Left ventricle myocardium inferior (tissue), 1 donor: ENCODE measurements at regions not wholly inside any gene's neighbourhood (a gene's known extent, or its start where the extent isn't known, plus 50 kb on each side); places are given as distances from the start of the nearest gene placed in this dataset.
A peak's percentile ranks its signal among the peaks of the same experiment; 100 is the strongest.
"Not testable (repeated sequence)": the region's sequence is repeated elsewhere in the genome, so short reads cannot be mapped to it uniquely, and the experiment has no call there.

Experiments
- DNase-seq: peaks from one replicate; pipeline ENCODE4 v3.0.0-alpha.2; 2020
- H3K27ac ChIP-seq: fragments of 200-600 bp; replicated peaks from 2 replicates; pipeline ENCODE4 v1.8.0; 2021
- H3K27me3 ChIP-seq: fragments of 200-600 bp; 2 replicates; pipeline ENCODE4 v1.8.0; 2021; ENCODE audit warnings: low read depth
- H3K36me3 ChIP-seq: fragments of 200-600 bp; 2 replicates; pipeline ENCODE4 v1.8.0; 2021
- H3K4me1 ChIP-seq: fragments of 200-600 bp; 2 replicates; pipeline ENCODE4 v1.8.0; 2021
- H3K4me3 ChIP-seq: fragments of 200-600 bp; 2 replicates; pipeline ENCODE4 v1.8.0; 2021; ENCODE audit warnings: mild to moderate bottlenecking, moderate library complexity
- H3K9me3 ChIP-seq: fragments of 200-600 bp; replicated peaks from 2 replicates; pipeline ENCODE4 v1.8.0; 2021
- intact Hi-C: fragments of 100-400 bp; cut with micrococcal nuclease; formaldehyde crosslinking; loops from one replicate; pipeline ENCODE4 v1.11.0; 2022
- TF ChIP-seq, protein P1 (sequence below): fragments of 200-600 bp; IDR thresholded peaks from 2 replicates; pipeline ENCODE4 v1.8.0; 2021; ENCODE audit warnings: antibody characterized with exemption, mild to moderate bottlenecking, borderline replicate concordance
- donor health status: DM: no; HTN: yes; CAD: no; lungs with severe emphysema.

DNA sequence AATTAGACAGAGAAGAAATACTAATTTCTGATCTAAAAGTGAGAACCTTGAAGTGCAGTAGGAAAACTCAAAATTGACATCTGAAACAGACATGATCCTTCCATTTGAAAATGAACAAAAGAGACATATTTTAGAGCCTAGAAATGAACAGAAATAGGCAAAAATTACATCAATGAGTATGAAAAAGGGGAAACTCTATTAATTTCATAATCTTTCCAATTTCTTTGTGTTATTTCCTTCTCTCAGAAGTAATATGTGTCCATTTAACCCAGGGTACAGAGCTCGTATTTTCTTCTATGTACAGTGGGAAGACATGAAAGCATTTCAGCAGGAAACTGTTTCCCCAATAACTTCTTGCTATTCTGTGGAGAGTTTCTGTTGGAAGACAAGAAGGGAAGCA is 263.1 kb downstream of the CGGBP1 start:
- intact Hi-C loops = no loop called here
- TF ChIP-seq, protein P1, sequence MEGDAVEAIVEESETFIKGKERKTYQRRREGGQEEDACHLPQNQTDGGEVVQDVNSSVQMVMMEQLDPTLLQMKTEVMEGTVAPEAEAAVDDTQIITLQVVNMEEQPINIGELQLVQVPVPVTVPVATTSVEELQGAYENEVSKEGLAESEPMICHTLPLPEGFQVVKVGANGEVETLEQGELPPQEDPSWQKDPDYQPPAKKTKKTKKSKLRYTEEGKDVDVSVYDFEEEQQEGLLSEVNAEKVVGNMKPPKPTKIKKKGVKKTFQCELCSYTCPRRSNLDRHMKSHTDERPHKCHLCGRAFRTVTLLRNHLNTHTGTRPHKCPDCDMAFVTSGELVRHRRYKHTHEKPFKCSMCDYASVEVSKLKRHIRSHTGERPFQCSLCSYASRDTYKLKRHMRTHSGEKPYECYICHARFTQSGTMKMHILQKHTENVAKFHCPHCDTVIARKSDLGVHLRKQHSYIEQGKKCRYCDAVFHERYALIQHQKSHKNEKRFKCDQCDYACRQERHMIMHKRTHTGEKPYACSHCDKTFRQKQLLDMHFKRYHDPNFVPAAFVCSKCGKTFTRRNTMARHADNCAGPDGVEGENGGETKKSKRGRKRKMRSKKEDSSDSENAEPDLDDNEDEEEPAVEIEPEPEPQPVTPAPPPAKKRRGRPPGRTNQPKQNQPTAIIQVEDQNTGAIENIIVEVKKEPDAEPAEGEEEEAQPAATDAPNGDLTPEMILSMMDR = no peak
- peaks cover 44% of the 10 kb centered on the region for H3K27me3 ChIP-seq
- peak overlapping the region; percentile 8 for H3K27ac ChIP-seq
- H3K4me1 ChIP-seq = peaks cover 13% of the 10 kb centered on the region
- H3K36me3 ChIP-seq = no peaks in the 10 kb centered on the region
- no peak for DNase-seq
- H3K9me3 ChIP-seq = no peaks in the 10 kb centered on the region
- no peak overlapping the region for H3K4me3 ChIP-seq

DNA sequence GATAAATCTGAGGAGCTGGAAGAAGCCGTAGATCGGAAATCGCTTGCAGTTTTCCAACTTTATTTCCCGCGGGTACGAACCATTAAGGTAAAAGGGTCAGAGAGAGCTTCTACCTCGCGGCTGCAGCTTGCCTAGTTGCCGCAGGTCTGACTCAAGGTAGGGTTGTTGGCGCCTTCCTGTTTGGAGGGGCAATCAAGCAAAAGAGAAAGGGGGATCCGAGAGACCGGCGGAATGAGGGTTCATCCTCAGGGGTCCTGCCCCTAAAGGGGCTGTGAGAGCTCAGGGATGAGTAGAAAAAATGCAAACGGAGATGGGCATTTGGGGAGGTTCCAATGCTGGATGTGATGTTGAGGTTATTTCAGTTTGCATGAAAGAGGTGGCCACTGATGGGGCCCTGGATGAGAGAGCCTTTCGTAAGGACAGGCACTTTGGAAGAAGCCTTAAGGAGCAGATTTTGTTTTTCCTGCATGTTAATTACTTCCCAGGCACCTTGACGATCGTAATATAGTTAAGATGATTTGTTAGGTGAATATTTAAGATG is 265.4 kb downstream of the CGGBP1 start:
- TF ChIP-seq, protein P1 = no peak
- H3K27me3 ChIP-seq = peaks cover 63% of the 10 kb centered on the region
- intact Hi-C loops = no loop called here
- H3K4me3 ChIP-seq = peak overlapping the region; percentile 64
- no peaks in the 10 kb centered on the region for H3K9me3 ChIP-seq
- H3K36me3 ChIP-seq = no peaks in the 10 kb centered on the region
- DNase-seq = no peak
- peak overlapping the region; percentile 46 for H3K27ac ChIP-seq
- H3K4me1 ChIP-seq = peaks cover 13% of the 10 kb centered on the region

DNA sequence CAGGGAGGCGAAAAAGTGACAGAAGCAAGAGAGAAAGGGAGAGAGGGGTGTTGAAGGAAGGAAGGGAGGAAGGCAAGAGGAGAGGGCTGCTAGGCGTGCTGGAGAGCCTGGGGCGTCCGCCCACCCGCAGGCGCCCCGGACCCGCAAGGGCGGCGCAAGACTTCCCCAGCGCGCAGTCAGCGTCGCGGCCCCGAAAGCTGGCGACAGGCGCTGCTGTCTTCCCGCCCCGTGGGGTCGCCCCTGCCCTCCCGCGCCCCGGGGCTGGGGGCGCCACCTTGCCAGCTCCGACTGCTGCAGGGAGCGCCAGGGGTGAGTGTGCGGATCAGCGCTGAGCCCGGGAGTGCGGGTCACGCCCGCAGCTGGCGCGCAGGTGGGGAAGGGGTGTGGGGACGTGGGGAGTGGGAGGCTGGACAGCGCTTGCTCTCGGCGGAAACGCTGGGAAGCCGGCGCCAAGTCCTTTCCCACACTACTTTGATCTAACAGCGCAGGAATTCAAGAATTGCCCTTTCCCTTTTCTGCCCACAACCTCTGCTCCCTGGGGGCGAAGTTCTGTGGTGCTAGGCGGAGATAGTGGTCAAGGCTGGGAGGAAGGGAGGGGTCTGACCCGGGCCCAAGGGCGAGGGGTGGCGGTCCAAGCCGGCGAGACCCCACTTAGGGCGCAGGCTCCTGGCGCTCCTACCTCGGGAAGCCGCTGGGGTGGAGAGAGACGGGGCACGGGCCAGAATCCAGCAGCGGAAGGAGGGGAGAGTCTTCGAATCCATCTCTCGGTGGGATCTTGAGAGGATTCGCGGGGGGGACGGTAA is 266.1 kb downstream of the CGGBP1 start, which contains the start of gene HTR1F:
Gene HTR1F (plus strand): TSS at position 173 of the 803 bp plus-strand sequence.
- no peak for DNase-seq
- Histone ChIP-seq H3K27me3 (peaks cover 63% of the 10 kb centered on the region), H3K27ac (peak within 1 kb of the TSS; percentile 46), H3K9me3 (no peaks in the 10 kb centered on the region), H3K4me1 (peaks cover 13% of the 10 kb centered on the region), H3K36me3 (no peaks in the 10 kb centered on the region), H3K4me3 (peak within 1 kb of the TSS; percentile 64)
- intact Hi-C loops = no loop called here
- TF ChIP-seq, protein P1 = no peak

DNA sequence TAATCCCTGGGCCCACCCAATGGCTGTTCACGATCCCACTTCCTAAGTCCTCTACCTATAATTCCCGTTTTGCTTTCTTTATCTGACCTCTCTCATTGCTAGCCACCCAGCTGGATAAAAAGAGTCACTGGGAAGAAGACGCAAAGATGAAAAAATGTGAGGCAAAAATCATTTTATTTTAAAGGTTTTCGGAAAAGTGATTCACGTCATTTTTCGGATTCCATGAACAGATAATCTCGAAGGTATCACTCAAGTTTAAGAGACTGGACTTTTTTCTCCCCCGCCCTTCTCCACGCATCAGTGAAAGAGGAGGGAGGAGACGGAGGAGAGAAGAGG is 266.6 kb downstream of the CGGBP1 start:
- H3K36me3 ChIP-seq = no peaks in the 10 kb centered on the region
- TF ChIP-seq, protein P1 = no peak
- H3K4me3 ChIP-seq = peak overlapping the region; percentile 64
- DNase-seq = no peak
- intact Hi-C loops = no loop called here
- peak overlapping the region; percentile 46 for H3K27ac ChIP-seq
- H3K9me3 ChIP-seq = no peaks in the 10 kb centered on the region
- peaks cover 13% of the 10 kb centered on the region for H3K4me1 ChIP-seq
- peaks cover 63% of the 10 kb centered on the region for H3K27me3 ChIP-seq

DNA sequence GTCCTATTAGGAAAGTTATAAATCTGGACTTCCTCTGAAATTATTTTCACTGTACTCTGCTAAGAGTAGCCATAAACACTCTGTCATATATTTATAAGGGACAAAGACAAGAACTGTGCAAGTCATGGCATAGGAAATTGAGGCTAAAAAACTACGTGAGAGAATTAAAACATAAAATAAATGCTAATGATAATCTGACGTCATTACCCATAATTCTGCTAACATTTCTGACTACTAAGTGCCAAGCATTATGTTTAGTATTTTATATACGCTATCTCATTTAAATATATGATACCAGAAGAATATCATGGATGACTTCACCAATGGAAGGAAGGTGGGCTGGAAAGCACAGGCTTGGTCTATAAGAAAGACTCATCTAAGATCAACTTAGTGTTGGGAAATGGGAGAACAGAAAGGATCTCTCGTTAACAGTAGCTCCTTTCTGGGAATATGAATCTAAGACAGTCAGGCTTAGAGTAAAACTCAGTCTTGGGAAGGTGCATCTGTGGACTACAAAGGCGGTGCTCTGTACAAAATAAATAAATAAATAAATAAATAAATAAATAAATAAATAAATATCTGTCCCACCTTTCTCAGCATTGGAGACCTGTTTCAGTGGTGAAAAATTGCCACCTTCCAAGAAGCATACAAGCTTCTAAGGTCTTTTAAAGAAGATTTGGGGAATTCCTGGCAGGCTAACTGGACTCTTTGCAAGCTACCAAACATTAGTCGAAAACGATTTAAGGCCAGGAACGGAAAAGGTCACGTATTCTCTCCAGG is 267.4 kb downstream of the CGGBP1 start:
- DNase-seq = no peak
- H3K4me1 ChIP-seq = peaks cover 13% of the 10 kb centered on the region
- peaks cover 63% of the 10 kb centered on the region for H3K27me3 ChIP-seq
- intact Hi-C loops = no loop called here
- no peaks in the 10 kb centered on the region for H3K9me3 ChIP-seq
- TF ChIP-seq, protein P1 = no peak
- H3K27ac ChIP-seq = peak overlapping the region; percentile 46
- peak overlapping the region; percentile 64 for H3K4me3 ChIP-seq
- no peaks in the 10 kb centered on the region for H3K36me3 ChIP-seq

DNA sequence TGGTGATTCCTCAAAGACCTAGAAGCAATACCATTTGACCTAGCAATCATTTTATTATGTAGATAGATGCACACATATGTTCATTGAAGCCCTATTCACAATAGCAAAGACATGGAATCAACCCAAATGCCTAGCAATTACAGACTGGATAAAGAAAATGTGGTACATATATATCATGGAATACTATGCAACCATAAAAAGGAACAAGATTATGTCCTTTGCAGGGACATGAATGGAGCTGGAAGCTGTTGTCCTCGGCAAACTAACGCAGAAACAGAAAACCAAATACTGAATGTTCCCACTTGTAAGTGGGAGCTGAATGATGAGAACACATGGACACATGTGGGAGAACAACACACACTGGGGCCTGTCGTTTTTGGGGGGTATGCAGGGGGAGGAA is 269.8 kb downstream of the CGGBP1 start:
- H3K27ac ChIP-seq, H3K4me3 ChIP-seq, intact Hi-C loops, H3K9me3 ChIP-seq, H3K36me3 ChIP-seq, DNase-seq: not testable (repeated sequence)
- H3K27me3 ChIP-seq = peaks cover 53% of the 10 kb centered on the region
- H3K4me1 ChIP-seq = peaks cover 13% of the 10 kb centered on the region
